Glutamatergic neuron (in vitro differentiated cells): ENCODE measurements at regions not wholly inside any gene's neighbourhood (a gene's known extent, or its start where the extent isn't known, plus 50 kb on each side); places are given as distances from the start of the nearest gene placed in this dataset.

Experiments
- DNase-seq: peaks from one replicate; pipeline ENCODE4 v3.0.0; 2022
- H3K27ac Mint-ChIP-seq: one replicate; pipeline ENCODE4 v1.8.0; 2020; ENCODE audit warnings: mild to moderate bottlenecking, mixed read lengths, inconsistent platforms; ENCODE audit not compliant: unreplicated experiment
- H3K27me3 Mint-ChIP-seq: one replicate; pipeline ENCODE4 v1.8.0; 2020; ENCODE audit warnings: mild to moderate bottlenecking, moderate library complexity, mixed read lengths, inconsistent platforms; ENCODE audit not compliant: unreplicated experiment
- H3K36me3 Mint-ChIP-seq: one replicate; pipeline ENCODE4 v1.8.0; 2020; ENCODE audit warnings: mild to moderate bottlenecking, mixed read lengths, inconsistent platforms; ENCODE audit not compliant: unreplicated experiment
- H3K4me1 Mint-ChIP-seq: one replicate; pipeline ENCODE4 v1.8.0; 2020; ENCODE audit warnings: mild to moderate bottlenecking, low read depth, mixed read lengths, inconsistent platforms; ENCODE audit not compliant: unreplicated experiment
- H3K4me3 Mint-ChIP-seq: one replicate; pipeline ENCODE4 v1.8.0; 2020; ENCODE audit warnings: mild to moderate bottlenecking, mixed read lengths, inconsistent platforms; ENCODE audit not compliant: unreplicated experiment
- H3K9me3 Mint-ChIP-seq: one replicate; pipeline ENCODE4 v1.8.0; 2020; ENCODE audit warnings: mild to moderate bottlenecking, moderate library complexity, mixed read lengths, inconsistent platforms; ENCODE audit not compliant: unreplicated experiment
- CTCF ChIP-seq: fragments of 200-600 bp; sonication (generic); IDR thresholded peaks from one replicate; pipeline ENCODE4 v1.5.0; 2021; ENCODE audit not compliant: partially characterized antibody, unreplicated experiment

DNA sequence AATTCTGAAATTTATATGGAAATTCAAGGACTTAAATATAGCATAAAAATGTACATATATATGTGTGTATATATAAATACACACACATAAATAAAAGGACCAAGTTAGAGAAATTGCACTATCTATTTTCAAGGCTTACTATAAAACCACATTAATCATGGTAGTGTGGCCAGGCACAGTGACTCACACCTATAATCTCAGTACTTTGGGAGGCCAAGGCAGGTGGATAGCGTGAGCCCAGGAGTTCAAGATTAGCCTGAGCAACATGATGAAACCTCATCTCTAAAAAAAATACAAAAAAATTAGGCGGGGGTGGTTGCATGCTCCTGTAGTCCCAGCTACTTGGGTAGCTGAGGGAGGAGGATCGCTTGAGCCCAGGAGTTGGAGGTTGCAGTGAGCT, 171.4 kb upstream of the GORAB start:
- Mint-ChIP-seq H3K36me3 (no peaks in the 10 kb centered on the region), H3K9me3 (no peaks in the 10 kb centered on the region), H3K4me1 (no peaks in the 10 kb centered on the region), H3K4me3 (no peak overlapping the region), H3K27me3 (peaks cover 2% of the 10 kb centered on the region), H3K27ac (no peak overlapping the region)
- no peak for TF ChIP-seq CTCF
- DNase-seq, result no peak

DNA sequence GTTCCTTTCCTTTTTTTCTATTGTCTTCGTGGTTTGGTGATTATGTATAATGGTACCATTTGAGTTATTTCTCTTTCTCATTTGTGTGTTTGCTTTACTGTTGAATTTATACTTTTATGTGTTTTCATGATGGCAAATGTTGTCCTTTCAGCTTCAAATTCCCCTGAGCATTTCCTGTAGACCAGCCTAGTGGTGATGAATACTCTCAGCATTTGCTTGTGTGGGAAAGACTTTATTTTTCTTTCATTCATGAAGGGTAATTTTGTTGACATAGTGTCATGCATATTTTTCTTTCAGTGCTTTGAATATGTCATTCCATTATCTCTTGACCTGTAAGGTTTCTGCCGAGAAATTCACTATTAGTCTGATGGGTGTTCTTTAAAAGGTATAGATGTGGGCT, 166.6 kb upstream of the GORAB start:
- no peak overlapping the region for H3K27ac Mint-ChIP-seq
- H3K4me3 Mint-ChIP-seq, result no peak overlapping the region
- H3K27me3 Mint-ChIP-seq, result peaks cover 2% of the 10 kb centered on the region
- no peaks in the 10 kb centered on the region for H3K4me1 Mint-ChIP-seq
- H3K9me3 Mint-ChIP-seq, result no peaks in the 10 kb centered on the region
- DNase-seq, result no peak
- H3K36me3 Mint-ChIP-seq, result no peaks in the 10 kb centered on the region
- no peak for TF ChIP-seq CTCF

- Mint-ChIP-seq H3K27ac (no peak overlapping the region), H3K9me3 (no peaks in the 10 kb centered on the region), H3K4me3 (no peak overlapping the region), H3K4me1 (no peaks in the 10 kb centered on the region), H3K27me3 (peaks cover 2% of the 10 kb centered on the region), H3K36me3 (no peaks in the 10 kb centered on the region)
- no peak for TF ChIP-seq CTCF
- no peak for DNase-seq
These were observed 165.0 kb upstream of the GORAB start for GRCh38 chr1:170366980-170367379.

DNA sequence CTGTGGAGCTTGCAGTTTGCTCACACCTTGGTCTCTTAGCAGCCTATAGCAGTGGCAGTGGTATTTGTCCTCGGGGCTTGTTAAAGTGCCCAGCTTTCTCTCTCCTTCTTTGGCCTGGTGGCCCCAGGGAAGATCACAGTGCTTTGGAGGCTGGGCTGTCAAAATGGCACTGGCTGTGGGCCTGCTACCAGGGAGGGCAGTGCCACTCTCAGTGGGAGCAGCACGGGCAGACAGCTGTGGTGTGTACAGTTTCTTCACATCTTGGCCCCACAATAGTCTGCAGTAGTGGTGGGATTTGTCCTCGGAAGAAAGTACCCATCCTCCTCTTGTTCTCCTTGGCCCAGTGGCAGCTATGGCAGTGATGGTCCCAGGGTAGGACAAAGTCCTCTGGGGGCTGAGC, 164.4 kb upstream of the GORAB start:
- no peak for DNase-seq
- H3K27me3 Mint-ChIP-seq, result peaks cover 2% of the 10 kb centered on the region
- no peak overlapping the region for H3K4me3 Mint-ChIP-seq
- TF ChIP-seq CTCF, result no peak
- H3K9me3 Mint-ChIP-seq, result no peaks in the 10 kb centered on the region
- H3K27ac Mint-ChIP-seq, result no peak overlapping the region
- no peaks in the 10 kb centered on the region for H3K36me3 Mint-ChIP-seq
- no peaks in the 10 kb centered on the region for H3K4me1 Mint-ChIP-seq

DNA sequence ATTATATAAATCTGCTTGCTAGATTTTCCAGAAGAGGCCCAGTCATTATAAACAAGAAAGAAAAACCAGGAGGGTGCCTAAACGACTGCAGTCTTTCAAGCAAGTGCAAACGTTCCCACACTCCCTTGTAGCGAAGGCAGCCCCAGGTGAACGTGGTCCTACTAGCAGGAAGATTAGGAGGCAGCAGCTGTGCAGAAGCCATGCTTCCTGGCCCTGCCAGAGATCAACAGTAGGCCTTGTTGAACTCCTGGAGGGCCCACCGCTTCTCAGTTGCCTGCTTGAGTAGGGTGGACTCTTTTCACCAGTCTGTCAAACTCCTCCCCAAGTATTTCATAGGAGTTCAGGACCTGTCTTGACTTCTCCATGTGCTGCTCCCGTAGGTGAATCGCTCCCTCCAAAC, 163.0 kb upstream of the GORAB start:
- H3K27me3 Mint-ChIP-seq, result peaks cover 2% of the 10 kb centered on the region
- DNase-seq, result no peak
- H3K9me3 Mint-ChIP-seq, result no peaks in the 10 kb centered on the region
- no peak for TF ChIP-seq CTCF
- H3K27ac Mint-ChIP-seq, result no peak overlapping the region
- H3K4me1 Mint-ChIP-seq, result no peaks in the 10 kb centered on the region
- no peaks in the 10 kb centered on the region for H3K36me3 Mint-ChIP-seq
- H3K4me3 Mint-ChIP-seq, result no peak overlapping the region
